ENCODE measurements at regions not wholly inside any gene's neighbourhood (a gene's known extent, or its start where the extent isn't known, plus 50 kb on each side); places are given as distances from the start of the nearest gene placed in this dataset.

- no peak overlapping the region for H3K9ac ChIP-seq (ENCODE audit: insufficient read length)
- H3K9me3 ChIP-seq (ENCODE audit: low read depth, low read length) = no peaks in the 10 kb centered on the region
- H3K4me3 ChIP-seq = no peak overlapping the region
- no peak overlapping the region for H3K27ac ChIP-seq
- no peak for DNase-seq (ENCODE audit: low read depth, low spot score)
- no peak for TF ChIP-seq POLR2AphosphoS5 (IDR thresholded peaks at IDR 0.05; ENCODE audit: borderline replicate concordance, low read depth, low read length)
- TF ChIP-seq FOXP2 (optimal IDR thresholded peaks at IDR 0.05; ENCODE audit: control extremely low read depth, extremely low read length, insufficient read depth) = no peak
- TF ChIP-seq EZH2 (IDR thresholded peaks at IDR 0.05) = no peak
- H3K36me3 ChIP-seq (ENCODE audit: insufficient read depth, low read length) = no peaks in the 10 kb centered on the region
These were observed 115.0 kb downstream of the ADAM29 start for GRCh38 chr4:175033162-175033561.

DNA sequence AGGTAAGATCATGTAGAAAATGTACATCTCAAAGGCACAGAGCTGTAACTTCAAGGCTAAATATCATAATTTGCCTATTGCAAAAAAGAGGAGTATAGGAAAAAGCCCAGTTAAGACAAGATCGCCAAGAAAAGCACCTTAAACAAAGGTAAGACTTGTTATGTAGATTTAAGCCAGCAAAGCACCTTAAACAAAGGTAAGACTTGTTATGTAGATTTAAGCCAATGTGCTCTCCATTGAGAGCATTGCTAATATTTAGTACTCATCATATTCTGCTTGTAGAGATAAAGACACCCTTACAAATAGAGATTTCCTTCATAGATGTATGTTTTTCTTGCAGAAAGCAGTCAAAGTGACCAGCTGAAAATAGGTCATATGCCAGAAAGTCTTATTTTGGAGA is 115.8 kb downstream of the ADAM29 start:
- H3K27ac ChIP-seq = no peak overlapping the region
- no peaks in the 10 kb centered on the region for H3K9me3 ChIP-seq (ENCODE audit: low read depth, low read length)
- TF ChIP-seq POLR2AphosphoS5 (IDR thresholded peaks at IDR 0.05; ENCODE audit: borderline replicate concordance, low read depth, low read length) = no peak
- no peak for TF ChIP-seq EZH2 (IDR thresholded peaks at IDR 0.05)
- TF ChIP-seq FOXP2 (optimal IDR thresholded peaks at IDR 0.05; ENCODE audit: control extremely low read depth, extremely low read length, insufficient read depth) = no peak

DNA sequence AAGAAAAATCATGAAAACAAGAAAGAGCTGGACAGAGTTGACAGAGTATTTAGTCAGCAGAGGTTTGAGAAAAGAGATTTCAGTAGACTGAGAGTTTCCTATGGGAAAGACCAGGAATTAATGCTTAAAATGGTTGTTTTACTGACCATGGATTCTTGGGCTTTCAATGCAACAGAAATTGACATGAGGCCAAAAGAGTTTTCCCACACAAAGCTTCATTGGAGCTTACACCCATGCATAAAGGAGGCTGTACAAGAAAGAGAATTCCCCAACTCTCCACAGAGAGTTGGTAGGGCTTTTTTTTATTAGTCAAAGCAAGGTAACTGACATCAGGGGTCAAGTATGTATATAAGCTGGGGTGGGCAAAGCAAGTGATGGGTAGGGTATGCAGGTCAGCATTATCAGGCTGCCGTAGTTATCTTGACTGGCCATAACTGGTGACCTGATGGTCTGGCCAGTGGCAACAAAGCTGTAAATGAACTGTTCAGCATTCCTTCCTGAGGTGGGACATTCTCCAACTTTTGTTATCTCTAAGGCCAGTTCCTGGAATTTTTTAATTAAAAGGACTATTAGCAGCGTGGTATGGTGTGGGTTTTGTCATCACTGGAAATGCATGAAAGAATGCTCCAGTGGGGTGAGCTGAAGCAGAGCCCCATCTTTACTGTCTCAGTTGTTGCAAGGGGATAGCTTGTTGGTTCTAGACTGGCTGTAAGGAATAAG is 117.0 kb downstream of the ADAM29 start:
- H3K4me3 ChIP-seq = no peak overlapping the region
- no peak for DNase-seq (ENCODE audit: low read depth, low spot score)
- H3K9ac ChIP-seq (ENCODE audit: insufficient read length) = no peak overlapping the region
- no peak overlapping the region for H3K27ac ChIP-seq
- no peak for TF ChIP-seq POLR2AphosphoS5 (IDR thresholded peaks at IDR 0.05; ENCODE audit: borderline replicate concordance, low read depth, low read length)
- TF ChIP-seq FOXP2 (optimal IDR thresholded peaks at IDR 0.05; ENCODE audit: control extremely low read depth, extremely low read length, insufficient read depth) = no peak
- TF ChIP-seq EZH2 (IDR thresholded peaks at IDR 0.05) = no peak
- H3K36me3 ChIP-seq (ENCODE audit: insufficient read depth, low read length) = no peaks in the 10 kb centered on the region
- no peaks in the 10 kb centered on the region for H3K9me3 ChIP-seq (ENCODE audit: low read depth, low read length)

More for the DNA sequence above, 115.8 kb downstream of the ADAM29 start:
- Histone ChIP-seq H3K36me3 (ENCODE audit: insufficient read depth, low read length) (no peaks in the 10 kb centered on the region), H3K4me3 (no peak overlapping the region), H3K9ac (ENCODE audit: insufficient read length) (no peak overlapping the region)
- DNase-seq (ENCODE audit: low read depth, low spot score) = no peak

DNA sequence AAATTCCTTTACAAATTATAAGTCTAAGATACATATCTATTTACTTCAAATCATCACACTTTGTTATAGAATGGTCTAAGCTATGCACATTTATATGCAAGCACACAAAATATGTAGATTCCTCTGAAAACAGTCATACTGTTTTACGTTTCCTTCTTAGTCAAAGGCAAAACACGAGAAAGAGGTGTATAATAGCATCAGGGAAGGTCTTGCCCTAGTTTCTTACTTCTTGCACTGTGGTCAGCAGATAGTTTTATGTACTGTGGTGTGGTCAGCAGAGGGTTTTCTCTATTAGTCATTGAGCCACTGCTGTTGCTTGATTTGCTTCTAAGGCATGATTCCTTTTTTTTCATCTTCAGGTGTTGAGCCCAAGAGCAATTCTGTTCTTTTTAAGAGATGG is 117.7 kb downstream of the ADAM29 start:
- no peaks in the 10 kb centered on the region for H3K36me3 ChIP-seq (ENCODE audit: insufficient read depth, low read length)
- no peak overlapping the region for H3K9ac ChIP-seq (ENCODE audit: insufficient read length)
- no peaks in the 10 kb centered on the region for H3K9me3 ChIP-seq (ENCODE audit: low read depth, low read length)
- no peak overlapping the region for H3K4me3 ChIP-seq
- no peak for DNase-seq (ENCODE audit: low read depth, low spot score)
- no peak for TF ChIP-seq EZH2 (IDR thresholded peaks at IDR 0.05)
- no peak for TF ChIP-seq POLR2AphosphoS5 (IDR thresholded peaks at IDR 0.05; ENCODE audit: borderline replicate concordance, low read depth, low read length)
- TF ChIP-seq FOXP2 (optimal IDR thresholded peaks at IDR 0.05; ENCODE audit: control extremely low read depth, extremely low read length, insufficient read depth) = no peak
- no peak overlapping the region for H3K27ac ChIP-seq

DNA sequence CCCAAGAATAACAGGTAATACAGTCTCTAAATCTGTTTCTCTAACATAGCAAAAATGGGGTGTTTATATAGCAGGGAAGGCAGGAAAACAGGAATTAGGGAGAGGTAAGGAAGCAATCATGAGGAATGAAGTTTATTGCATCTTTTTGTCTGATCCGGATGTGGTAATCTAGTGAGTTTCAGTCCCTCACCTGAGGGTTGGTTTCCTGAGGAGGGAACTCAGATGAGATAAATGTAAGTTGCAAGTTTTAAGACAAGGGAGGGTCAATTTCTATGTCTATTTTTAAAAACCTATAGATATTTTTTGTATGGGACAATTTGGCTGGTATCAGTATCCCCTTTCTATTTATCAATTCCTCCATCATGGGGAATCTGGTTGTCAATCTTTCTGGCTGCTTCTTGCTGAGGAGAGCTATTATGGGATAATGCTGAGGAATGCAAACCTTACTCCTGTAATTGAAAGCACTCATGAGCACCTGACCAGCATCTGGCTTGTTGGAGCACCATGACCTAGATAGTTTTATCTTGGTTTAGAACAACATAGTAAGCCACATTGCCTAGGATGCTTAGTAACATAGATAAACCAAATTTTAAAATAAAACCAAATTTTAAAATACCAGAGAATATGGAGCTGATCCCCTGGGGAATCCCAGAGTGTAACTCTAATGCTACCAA is 130.1 kb downstream of the ADAM29 start:
- Histone ChIP-seq H3K27ac (no peak overlapping the region), H3K4me3 (no peak overlapping the region), H3K9ac (ENCODE audit: insufficient read length) (no peak overlapping the region), H3K9me3 (ENCODE audit: low read depth, low read length) (no peaks in the 10 kb centered on the region), H3K36me3 (ENCODE audit: insufficient read depth, low read length) (no peaks in the 10 kb centered on the region)
- no peak for DNase-seq (ENCODE audit: low read depth, low spot score)
- TF ChIP-seq POLR2AphosphoS5 (IDR thresholded peaks at IDR 0.05; ENCODE audit: borderline replicate concordance, low read depth, low read length) (no peak), EZH2 (IDR thresholded peaks at IDR 0.05) (no peak), FOXP2 (optimal IDR thresholded peaks at IDR 0.05; ENCODE audit: control extremely low read depth, extremely low read length, insufficient read depth) (no peak)

GRCh38 chr4:175048906-175049305 is 130.7 kb downstream of the ADAM29 start:
- H3K9me3 ChIP-seq (ENCODE audit: low read depth, low read length) = no peaks in the 10 kb centered on the region
- TF ChIP-seq FOXP2 (optimal IDR thresholded peaks at IDR 0.05; ENCODE audit: control extremely low read depth, extremely low read length, insufficient read depth) (no peak), EZH2 (IDR thresholded peaks at IDR 0.05) (no peak), POLR2AphosphoS5 (IDR thresholded peaks at IDR 0.05; ENCODE audit: borderline replicate concordance, low read depth, low read length) (no peak)
- no peak for DNase-seq (ENCODE audit: low read depth, low spot score)
- H3K36me3 ChIP-seq (ENCODE audit: insufficient read depth, low read length) = no peaks in the 10 kb centered on the region
- H3K9ac ChIP-seq (ENCODE audit: insufficient read length) = no peak overlapping the region
- H3K4me3 ChIP-seq = no peak overlapping the region
- no peak overlapping the region for H3K27ac ChIP-seq

DNA sequence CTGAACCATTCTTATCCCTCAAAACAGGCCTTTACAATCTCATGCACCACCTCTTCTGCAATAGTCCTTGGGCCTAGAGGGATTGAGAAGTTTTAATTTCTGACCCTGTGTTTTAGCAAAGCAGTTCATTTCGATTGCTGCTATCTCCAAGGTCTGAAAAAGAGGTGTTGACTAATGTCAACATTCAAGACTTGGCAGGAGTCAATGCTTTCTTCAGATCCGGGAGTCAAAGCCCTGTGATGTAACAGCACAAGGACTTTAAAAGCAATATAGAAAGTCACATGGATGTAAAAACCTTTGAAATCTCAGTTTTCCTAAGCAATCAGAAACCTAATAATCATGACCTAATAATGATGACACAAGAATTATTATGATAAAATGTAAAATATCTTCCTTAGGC is 133.8 kb downstream of the ADAM29 start:
- TF ChIP-seq EZH2 (IDR thresholded peaks at IDR 0.05) (no peak), FOXP2 (optimal IDR thresholded peaks at IDR 0.05; ENCODE audit: control extremely low read depth, extremely low read length, insufficient read depth) (no peak), POLR2AphosphoS5 (IDR thresholded peaks at IDR 0.05; ENCODE audit: borderline replicate concordance, low read depth, low read length) (no peak)
- Histone ChIP-seq H3K9me3 (ENCODE audit: low read depth, low read length) (no peaks in the 10 kb centered on the region), H3K9ac (ENCODE audit: insufficient read length) (no peak overlapping the region), H3K36me3 (ENCODE audit: insufficient read depth, low read length) (no peaks in the 10 kb centered on the region), H3K4me3 (no peak overlapping the region), H3K27ac (no peak overlapping the region)
- DNase-seq (ENCODE audit: low read depth, low spot score) = no peak

GRCh38 chr4:175054980-175055379 is 136.8 kb downstream of the ADAM29 start:
- no peak for TF ChIP-seq FOXP2 (optimal IDR thresholded peaks at IDR 0.05; ENCODE audit: control extremely low read depth, extremely low read length, insufficient read depth)
- no peak for TF ChIP-seq POLR2AphosphoS5 (IDR thresholded peaks at IDR 0.05; ENCODE audit: borderline replicate concordance, low read depth, low read length)
- TF ChIP-seq EZH2 (IDR thresholded peaks at IDR 0.05) = no peak
- H3K9ac ChIP-seq (ENCODE audit: insufficient read length) = no peak overlapping the region
- no peak overlapping the region for H3K27ac ChIP-seq
- H3K9me3 ChIP-seq (ENCODE audit: low read depth, low read length) = no peaks in the 10 kb centered on the region
- H3K4me3 ChIP-seq = no peak overlapping the region
- H3K36me3 ChIP-seq (ENCODE audit: insufficient read depth, low read length) = no peaks in the 10 kb centered on the region
- DNase-seq (ENCODE audit: low read depth, low spot score) = no peak

Data from SK-N-MC (cell line).